ENCODE measurements at regions not wholly inside any gene's neighbourhood (a gene's known extent, or its start where the extent isn't known, plus 50 kb on each side); places are given as distances from the start of the nearest gene placed in this dataset.
"Not testable (repeated sequence)": the region's sequence is repeated elsewhere in the genome, so short reads cannot be mapped to it uniquely, and the experiment has no call there.

- DNase-seq (ENCODE audit: low read depth in 2 of 2, low spot score in 1 of 2): no peak
Measured at GRCh38 chr3:153958635-153959595, 162.3 kb upstream of the ARHGEF26 start.

DNA sequence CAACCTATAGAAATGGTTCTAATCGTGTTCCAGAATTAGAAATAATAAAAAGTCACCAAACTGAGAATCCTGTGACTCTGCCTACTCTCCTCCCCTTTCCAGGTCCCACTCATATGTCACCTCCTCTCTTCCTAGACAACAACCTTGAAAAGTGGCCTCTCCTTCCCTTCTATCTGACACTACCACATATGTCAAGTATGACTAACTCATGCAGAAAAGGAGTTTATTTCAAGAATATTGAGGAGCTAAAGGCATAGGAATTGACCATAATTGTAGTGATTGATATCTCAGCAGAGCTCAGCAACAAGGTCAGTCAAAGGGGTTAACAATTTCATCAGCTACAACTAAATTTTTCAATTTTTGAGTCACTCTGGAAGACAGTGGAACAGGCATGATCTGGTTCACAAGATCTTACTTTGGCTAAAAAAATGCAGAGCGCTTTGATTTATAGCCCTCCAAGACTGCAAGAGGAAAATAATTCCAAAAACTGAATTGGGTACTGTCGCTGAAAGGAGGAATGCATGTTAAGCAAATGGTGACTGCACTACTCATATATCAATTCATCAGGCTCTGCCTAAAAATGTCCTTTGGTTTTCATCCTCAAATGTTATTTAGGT is 160.6 kb upstream of the ARHGEF26 start:
- no peak for DNase-seq (ENCODE audit: low read depth in 2 of 2, low spot score in 1 of 2)

DNA sequence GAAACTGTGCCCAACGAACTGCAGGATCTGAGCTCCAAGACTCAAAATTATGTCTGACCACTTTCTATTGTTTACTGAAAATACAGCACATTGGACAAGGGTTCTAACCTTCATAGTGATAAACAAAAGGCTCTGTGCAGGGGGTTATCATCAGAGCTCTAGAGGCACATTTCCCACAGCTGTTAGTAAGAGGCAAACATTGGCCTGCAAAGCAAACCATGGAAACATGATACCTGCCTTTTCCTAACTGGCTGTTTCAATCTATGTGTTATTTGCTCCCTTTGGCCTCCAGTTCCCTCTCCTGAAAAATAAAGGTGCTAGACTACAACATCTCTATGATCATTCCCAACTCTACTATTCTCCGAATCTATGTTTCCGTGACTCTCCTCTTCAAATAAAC is 159.7 kb upstream of the ARHGEF26 start:
- DNase-seq (ENCODE audit: low read depth in 2 of 2, low spot score in 1 of 2): no peak

- no peak for DNase-seq (ENCODE audit: low read depth in 2 of 2, low spot score in 1 of 2)
Measured at GRCh38 chr3:153963012-153963411, 158.2 kb upstream of the ARHGEF26 start.

DNA sequence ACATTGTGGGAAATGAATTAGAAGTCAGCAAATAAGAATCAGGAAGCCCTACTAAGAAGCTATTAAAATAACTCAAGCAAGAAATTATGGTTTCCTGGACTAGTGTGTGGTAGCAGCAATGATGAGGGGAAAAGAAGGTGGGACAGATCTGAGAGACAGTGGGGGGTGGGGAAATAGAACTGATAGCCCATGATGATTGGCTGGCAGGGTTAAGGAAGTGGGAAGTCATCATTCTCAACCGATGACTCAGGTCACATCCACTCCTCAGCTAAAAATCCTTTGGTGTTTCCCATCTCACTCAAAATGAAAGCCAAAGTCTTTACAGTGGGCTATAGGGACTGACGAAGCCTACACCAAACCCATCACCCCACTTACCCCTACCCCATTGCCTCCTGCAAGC is 153.9 kb upstream of the ARHGEF26 start:
- no peak for DNase-seq (ENCODE audit: low read depth in 2 of 2, low spot score in 1 of 2)

GRCh38 chr3:153970047-153970446 is 151.1 kb upstream of the ARHGEF26 start:
- no peak for DNase-seq (ENCODE audit: low read depth in 2 of 2, low spot score in 1 of 2)

- no peak for DNase-seq (ENCODE audit: low read depth in 2 of 2, low spot score in 1 of 2)
Measured at GRCh38 chr3:153970741-153971347, 150.3 kb upstream of the ARHGEF26 start.

- DNase-seq (ENCODE audit: low read depth in 2 of 2, low spot score in 1 of 2): no peak
Measured at GRCh38 chr3:153972862-153973261, 148.3 kb upstream of the ARHGEF26 start.

DNA sequence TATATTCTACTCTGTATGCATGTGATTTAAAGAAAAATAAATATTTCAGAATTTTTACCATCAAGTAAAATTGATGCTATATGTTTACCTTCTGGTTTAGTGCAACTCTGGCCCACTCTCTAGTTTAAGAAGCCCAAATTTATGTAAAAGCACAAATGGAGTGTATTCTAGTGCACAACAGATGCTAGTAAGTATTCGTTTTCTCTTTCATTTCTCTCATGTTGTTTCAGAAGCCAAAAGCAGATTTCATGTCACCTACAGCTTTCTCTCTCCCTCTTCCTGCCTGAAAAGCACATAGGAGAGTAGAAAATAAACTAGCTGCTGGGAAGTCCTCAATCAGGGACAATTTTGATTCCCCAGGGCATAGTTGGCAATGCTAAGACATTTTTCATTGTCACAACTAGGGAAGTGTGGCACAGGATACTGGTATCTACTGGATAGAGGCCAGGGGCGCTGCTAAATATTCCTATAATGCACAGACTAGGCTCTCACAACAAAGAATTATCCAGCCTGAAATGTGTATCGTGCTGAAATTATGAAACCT is 147.4 kb upstream of the ARHGEF26 start:
- DNase-seq (ENCODE audit: low read depth in 2 of 2, low spot score in 1 of 2): no peak

GRCh38 chr3:153974614-153975013 is 146.6 kb upstream of the ARHGEF26 start:
- DNase-seq (ENCODE audit: low read depth in 2 of 2, low spot score in 1 of 2): no peak

GRCh38 chr3:153976891-153977554 is 144.2 kb upstream of the ARHGEF26 start:
- no peak for DNase-seq (ENCODE audit: low read depth in 2 of 2, low spot score in 1 of 2)

- DNase-seq (ENCODE audit: low read depth in 2 of 2, low spot score in 1 of 2): no peak
Measured at GRCh38 chr3:153978006-153978405, 143.2 kb upstream of the ARHGEF26 start.

DNA sequence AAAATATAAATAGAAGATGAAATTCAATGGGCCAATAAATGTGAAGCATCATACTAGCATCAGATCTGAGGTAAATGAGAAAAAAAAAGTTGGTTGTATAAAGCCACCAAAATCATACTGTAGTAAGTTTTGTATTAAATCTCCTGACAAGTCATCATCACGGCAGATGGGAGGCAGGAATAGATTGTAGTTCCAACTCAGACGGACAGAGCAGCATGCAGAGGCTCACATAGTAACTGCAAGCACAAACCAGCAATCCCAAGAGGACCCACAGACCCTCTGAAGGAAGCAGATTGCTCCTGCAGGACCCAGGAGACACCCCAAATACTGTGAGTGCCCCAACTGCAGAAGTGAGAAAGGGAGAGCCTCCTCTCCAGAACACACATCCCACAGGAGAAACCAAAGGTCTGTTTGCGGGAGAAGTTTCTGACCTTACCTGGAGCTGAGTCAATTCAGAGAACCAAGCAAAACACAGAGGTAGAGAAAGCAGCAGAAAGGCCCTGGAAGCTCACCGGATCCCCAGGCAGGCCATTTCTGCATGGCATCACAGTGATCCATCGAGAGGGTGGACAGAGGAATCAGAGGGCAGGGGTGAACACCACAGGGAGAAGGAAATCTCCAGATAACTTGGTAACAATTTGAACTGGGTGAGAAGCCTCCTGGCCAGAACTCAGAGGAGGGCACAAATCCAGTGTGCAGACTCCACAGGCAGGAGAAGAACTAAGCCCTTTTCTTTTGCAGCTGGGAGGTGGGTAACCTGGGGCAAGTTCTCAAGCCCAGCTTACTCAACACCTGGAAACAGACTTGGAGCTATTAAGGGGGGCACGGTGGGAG is 141.6 kb upstream of the ARHGEF26 start:
- DNase-seq (ENCODE audit: low read depth in 2 of 2, low spot score in 1 of 2): no peak

DNA sequence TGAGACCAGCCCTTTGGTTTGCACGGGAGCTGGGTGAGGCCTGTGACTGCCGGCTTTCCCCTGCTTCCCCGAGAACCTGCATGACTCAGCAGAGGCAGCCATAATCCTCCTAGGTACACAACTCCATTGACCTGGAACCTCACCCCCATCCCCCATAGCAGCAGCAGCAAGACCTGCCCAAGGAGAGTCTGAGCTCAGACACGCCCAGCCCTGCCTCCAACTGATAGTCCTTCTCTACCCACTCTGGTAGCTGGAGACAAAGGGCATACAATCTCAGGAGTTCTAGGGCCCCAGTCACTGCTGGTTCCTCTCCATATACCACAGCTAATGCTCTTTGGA is 141.0 kb upstream of the ARHGEF26 start:
- no peak for DNase-seq (ENCODE audit: low read depth in 2 of 2, low spot score in 1 of 2)

- not testable (repeated sequence) for DNase-seq (ENCODE audit: low read depth in 2 of 2, low spot score in 1 of 2)
Measured at GRCh38 chr3:153997364-153997763, 123.8 kb upstream of the ARHGEF26 start.

- no peak for DNase-seq (ENCODE audit: low read depth in 2 of 2, low spot score in 1 of 2)
Measured at GRCh38 chr3:154003649-154004048, 117.5 kb upstream of the ARHGEF26 start.

DNA sequence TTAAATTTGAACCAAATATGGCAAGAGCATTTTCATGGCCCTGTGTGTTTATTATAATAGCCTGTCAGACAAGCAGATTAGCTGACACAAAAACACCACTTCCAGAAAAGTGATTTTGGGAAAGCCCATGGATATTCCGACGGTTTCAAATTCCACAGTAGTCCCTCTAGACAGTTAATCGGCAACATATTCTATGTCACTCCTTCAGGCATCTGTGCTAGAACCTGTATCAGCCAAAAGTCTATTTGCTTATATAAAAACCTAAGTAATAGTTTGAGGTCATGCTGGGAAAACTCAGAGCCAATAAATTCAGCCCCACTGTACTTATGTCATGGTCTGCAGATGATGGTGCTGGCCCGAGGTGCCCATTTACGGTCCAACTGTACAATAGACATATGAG is 110.2 kb upstream of the ARHGEF26 start:
- no peak for DNase-seq (ENCODE audit: low read depth in 2 of 2, low spot score in 1 of 2)

- DNase-seq (ENCODE audit: low read depth in 2 of 2, low spot score in 1 of 2): no peak
Measured at GRCh38 chr3:154013736-154014135, 107.5 kb upstream of the ARHGEF26 start.

GRCh38 chr3:154015307-154015706 is 105.9 kb upstream of the ARHGEF26 start:
- DNase-seq (ENCODE audit: low read depth in 2 of 2, low spot score in 1 of 2): no peak

- no peak for DNase-seq (ENCODE audit: low read depth in 2 of 2, low spot score in 1 of 2)
Measured at GRCh38 chr3:154018100-154018696, 103.0 kb upstream of the ARHGEF26 start.

Data from stimulated activated CD8-positive, alpha-beta memory T cell treated with anti-CD3 and anti-CD28 coated beads, Interleukin-4, amount 100 ng/mL, for 1 hour (primary cell).